ENCODE measurements at regions not wholly inside any gene's neighbourhood (a gene's known extent, or its start where the extent isn't known, plus 50 kb on each side); places are given as distances from the start of the nearest gene placed in this dataset.

- H3K9me2 ChIP-seq (ENCODE audit: insufficient read depth) = no peaks in the 10 kb centered on the region
- no peak overlapping the region for H3K4me2 ChIP-seq (ENCODE audit: unreplicated experiment)
- H3K27ac ChIP-seq = no peak overlapping the region
- no peak for TF ChIP-seq EZH2 (IDR thresholded peaks at IDR 0.05; ENCODE audit: insufficient read depth, poor library complexity, severe bottlenecking)
- H3K4me3 ChIP-seq = no peak overlapping the region
- no peak for DNase-seq
- no peaks in the 10 kb centered on the region for H3K36me3 ChIP-seq (ENCODE audit: low read depth)
- no peak overlapping the region for H2AFZ ChIP-seq
- no peaks in the 10 kb centered on the region for H3K9me3 ChIP-seq (ENCODE audit: low read depth)
- 16 to 28% methylated on average over 2 of the region's 2 CpGs for WGBS, 2 experiments (ENCODE audit: low coverage in 1 of 2, low lambda C conversion rate in 2 of 2, missing lambda C conversion rate in 2 of 2)
- no peaks in the 10 kb centered on the region for H3K27me3 ChIP-seq (replicated peaks; ENCODE audit: insufficient read depth)
- H4K20me1 ChIP-seq (ENCODE audit: insufficient read depth) = no peaks in the 10 kb centered on the region
- no peaks in the 10 kb centered on the region for H3K4me1 ChIP-seq (ENCODE audit: insufficient read depth)
- no peaks in the 10 kb centered on the region for H3K79me2 ChIP-seq (ENCODE audit: insufficient read depth)
- no peaks in the 10 kb centered on the region for H3F3A ChIP-seq (ENCODE audit: insufficient read depth)
- in situ Hi-C loops (cut with MboI) = no loop called here
- no peak overlapping the region for H3K9ac ChIP-seq
Measured at GRCh38 chr1:239678181-239678580, 291.8 kb downstream of the CHRM3 start.

GRCh38 chr1:239682046-239682445, 295.7 kb downstream of the CHRM3 start:
- Histone ChIP-seq H3K27ac (no peak overlapping the region), H3K4me3 (no peak overlapping the region), H3K9me3 (ENCODE audit: low read depth) (no peaks in the 10 kb centered on the region), H3K9ac (no peak overlapping the region), H3K4me1 (ENCODE audit: insufficient read depth) (no peaks in the 10 kb centered on the region), H3K36me3 (ENCODE audit: low read depth) (no peaks in the 10 kb centered on the region), H3K79me2 (ENCODE audit: insufficient read depth) (no peaks in the 10 kb centered on the region), H3F3A (ENCODE audit: insufficient read depth) (no peaks in the 10 kb centered on the region), H2AFZ (no peak overlapping the region), H3K4me2 (ENCODE audit: unreplicated experiment) (no peak overlapping the region), H3K27me3 (replicated peaks; ENCODE audit: insufficient read depth) (no peaks in the 10 kb centered on the region), H3K9me2 (ENCODE audit: insufficient read depth) (no peaks in the 10 kb centered on the region), H4K20me1 (ENCODE audit: insufficient read depth) (no peaks in the 10 kb centered on the region)
- 6 to 13% methylated on average over 3 of the region's 3 CpGs for WGBS, 2 experiments (ENCODE audit: low coverage in 1 of 2, low lambda C conversion rate in 2 of 2, missing lambda C conversion rate in 2 of 2)
- no peak for TF ChIP-seq EZH2phosphoT487 (IDR thresholded peaks at IDR 0.05; ENCODE audit: insufficient read depth, low read depth)
- no peak for TF ChIP-seq EZH2 (IDR thresholded peaks at IDR 0.05; ENCODE audit: insufficient read depth, poor library complexity, severe bottlenecking)
- in situ Hi-C loops (cut with MboI) = no loop called here
- DNase-seq = no peak

- in situ Hi-C loops (cut with MboI) = no loop called here
- H2AFZ ChIP-seq = no peak overlapping the region
- no peak overlapping the region for H3K4me3 ChIP-seq
- H3K9me3 ChIP-seq (ENCODE audit: low read depth) = no peaks in the 10 kb centered on the region
- H3K4me2 ChIP-seq (ENCODE audit: unreplicated experiment) = no peak overlapping the region
- no peak overlapping the region for H3K9ac ChIP-seq
- no peaks in the 10 kb centered on the region for H3K4me1 ChIP-seq (ENCODE audit: insufficient read depth)
- no peaks in the 10 kb centered on the region for H3K27me3 ChIP-seq (replicated peaks; ENCODE audit: insufficient read depth)
- TF ChIP-seq EZH2phosphoT487 (IDR thresholded peaks at IDR 0.05; ENCODE audit: insufficient read depth, low read depth) (no peak), EZH2 (IDR thresholded peaks at IDR 0.05; ENCODE audit: insufficient read depth, poor library complexity, severe bottlenecking) (no peak)
- no peaks in the 10 kb centered on the region for H4K20me1 ChIP-seq (ENCODE audit: insufficient read depth)
- WGBS, 2 experiments (ENCODE audit: low coverage in 1 of 2, low lambda C conversion rate in 2 of 2, missing lambda C conversion rate in 2 of 2) = 2 to 3% methylated on average over 2 of the region's 2 CpGs
- no peaks in the 10 kb centered on the region for H3K36me3 ChIP-seq (ENCODE audit: low read depth)
- no peak overlapping the region for H3K27ac ChIP-seq
- no peaks in the 10 kb centered on the region for H3K9me2 ChIP-seq (ENCODE audit: insufficient read depth)
- no peaks in the 10 kb centered on the region for H3K79me2 ChIP-seq (ENCODE audit: insufficient read depth)
- DNase-seq = no peak
- no peaks in the 10 kb centered on the region for H3F3A ChIP-seq (ENCODE audit: insufficient read depth)
Measured at GRCh38 chr1:239682960-239683359, 296.6 kb downstream of the CHRM3 start.

GRCh38 chr1:239686386-239686785, 300.0 kb downstream of the CHRM3 start:
- H3K79me2 ChIP-seq (ENCODE audit: insufficient read depth) = no peaks in the 10 kb centered on the region
- DNase-seq = no peak
- H3K4me1 ChIP-seq (ENCODE audit: insufficient read depth) = no peaks in the 10 kb centered on the region
- no peaks in the 10 kb centered on the region for H3K27me3 ChIP-seq (replicated peaks; ENCODE audit: insufficient read depth)
- H2AFZ ChIP-seq = no peak overlapping the region
- no peaks in the 10 kb centered on the region for H3K9me2 ChIP-seq (ENCODE audit: insufficient read depth)
- H3K9ac ChIP-seq = no peak overlapping the region
- H3K36me3 ChIP-seq (ENCODE audit: low read depth) = no peaks in the 10 kb centered on the region
- H4K20me1 ChIP-seq (ENCODE audit: insufficient read depth) = no peaks in the 10 kb centered on the region
- no peaks in the 10 kb centered on the region for H3F3A ChIP-seq (ENCODE audit: insufficient read depth)
- no peak overlapping the region for H3K4me2 ChIP-seq (ENCODE audit: unreplicated experiment)
- 6 to 11% methylated on average over 2 of the region's 2 CpGs for WGBS, 2 experiments (ENCODE audit: low coverage in 1 of 2, low lambda C conversion rate in 2 of 2, missing lambda C conversion rate in 2 of 2)
- H3K4me3 ChIP-seq = no peak overlapping the region
- no peak overlapping the region for H3K27ac ChIP-seq
- in situ Hi-C loops (cut with MboI) = no loop called here
- TF ChIP-seq EZH2phosphoT487 (IDR thresholded peaks at IDR 0.05; ENCODE audit: insufficient read depth, low read depth) = no peak
- TF ChIP-seq EZH2 (IDR thresholded peaks at IDR 0.05; ENCODE audit: insufficient read depth, poor library complexity, severe bottlenecking) = no peak
- H3K9me3 ChIP-seq (ENCODE audit: low read depth) = no peaks in the 10 kb centered on the region

- WGBS, 2 experiments (ENCODE audit: low coverage in 1 of 2, low lambda C conversion rate in 2 of 2, missing lambda C conversion rate in 2 of 2) = 11 to 18% methylated on average over 2 of the region's 2 CpGs
- H3K4me3 ChIP-seq = no peak overlapping the region
- no peak overlapping the region for H2AFZ ChIP-seq
- in situ Hi-C loops (cut with MboI) = no loop called here
- H3K9ac ChIP-seq = no peak overlapping the region
- no peak for DNase-seq
- H3K4me1 ChIP-seq (ENCODE audit: insufficient read depth) = no peaks in the 10 kb centered on the region
- no peaks in the 10 kb centered on the region for H3K9me3 ChIP-seq (ENCODE audit: low read depth)
- H3K27me3 ChIP-seq (replicated peaks; ENCODE audit: insufficient read depth) = no peaks in the 10 kb centered on the region
- no peaks in the 10 kb centered on the region for H3K9me2 ChIP-seq (ENCODE audit: insufficient read depth)
- H3K79me2 ChIP-seq (ENCODE audit: insufficient read depth) = no peaks in the 10 kb centered on the region
- TF ChIP-seq EZH2phosphoT487 (IDR thresholded peaks at IDR 0.05; ENCODE audit: insufficient read depth, low read depth) (no peak), EZH2 (IDR thresholded peaks at IDR 0.05; ENCODE audit: insufficient read depth, poor library complexity, severe bottlenecking) (no peak)
- H3K4me2 ChIP-seq (ENCODE audit: unreplicated experiment) = no peak overlapping the region
- no peaks in the 10 kb centered on the region for H3K36me3 ChIP-seq (ENCODE audit: low read depth)
- no peaks in the 10 kb centered on the region for H3F3A ChIP-seq (ENCODE audit: insufficient read depth)
- H3K27ac ChIP-seq = no peak overlapping the region
- no peaks in the 10 kb centered on the region for H4K20me1 ChIP-seq (ENCODE audit: insufficient read depth)
Measured at GRCh38 chr1:239696317-239696716, 309.9 kb downstream of the CHRM3 start.

Measured in GM23248 (cell line).